ENCODE measurements at regions not wholly inside any gene's neighbourhood (a gene's known extent, or its start where the extent isn't known, plus 50 kb on each side); places are given as distances from the start of the nearest gene placed in this dataset.

GRCh38 chr6:81456416-81456815, 296.1 kb downstream of the TENT5A start:
- H3K36me3 ChIP-seq (ENCODE audit: control insufficient read depth, insufficient read depth, low read length): no peaks in the 10 kb centered on the region
- no peak overlapping the region for H3K4me3 ChIP-seq (ENCODE audit: low read depth in 2 of 2, low read length in 2 of 2)
- no peak overlapping the region for H3K27ac ChIP-seq (ENCODE audit: low read length)
- ChIA-PET CTCF (no interaction called here), POLR2A (no interaction called here)
- no peaks in the 10 kb centered on the region for H3K4me1 ChIP-seq (ENCODE audit: control insufficient read depth, insufficient read depth, low read length)
- TF ChIP-seq REST (IDR thresholded peaks at IDR 0.05; ENCODE audit: insufficient read depth in 1 of 2, low read depth in 2 of 2, low read length in 1 of 2): no peak
- TF ChIP-seq POLR2AphosphoS5 (IDR thresholded peaks at IDR 0.05; ENCODE audit: low read depth, low read length): no peak
- no peak for TF ChIP-seq SIN3A (IDR thresholded peaks at IDR 0.05; ENCODE audit: borderline replicate concordance, insufficient read depth, low read depth, low read length)
- no peak for TF ChIP-seq TCF7L2 (IDR thresholded peaks at IDR 0.05; ENCODE audit: low read depth, low read length)
- TF ChIP-seq CTCF (IDR thresholded peaks at IDR 0.05): no peak
- ATAC-seq (no peak), DNase-seq (ENCODE audit: low read depth, low spot score) (no peak)
- no TSS peak for BruUV-seq (replicated peaks)
- intact Hi-C loops (cut with micrococcal nuclease; ENCODE audit: unreplicated experiment): no loop called here
- in situ Hi-C loops (cut with HindIII; ENCODE audit: low pct_unique_long_range_greater_than_20kb, low sequenced_read_pairs): no loop called here
- peaks cover 6% of the 10 kb centered on the region; the same call in 1 of the 2 replicates for H3K9me3 ChIP-seq (ENCODE audit: control insufficient read depth, insufficient read depth, low read depth, low read length)
- no peaks in the 10 kb centered on the region for H3K27me3 ChIP-seq (ENCODE audit: control insufficient read depth, insufficient read depth, low read length)

GRCh38 chr6:81455641-81456040, 296.8 kb downstream of the TENT5A start:
- intact Hi-C loops (cut with micrococcal nuclease; ENCODE audit: unreplicated experiment) (no loop called here), in situ Hi-C loops (cut with HindIII; ENCODE audit: low pct_unique_long_range_greater_than_20kb, low sequenced_read_pairs) (no loop called here)
- TF ChIP-seq SIN3A (IDR thresholded peaks at IDR 0.05; ENCODE audit: borderline replicate concordance, insufficient read depth, low read depth, low read length) (no peak), CTCF (IDR thresholded peaks at IDR 0.05) (no peak), REST (IDR thresholded peaks at IDR 0.05; ENCODE audit: insufficient read depth in 1 of 2, low read depth in 2 of 2, low read length in 1 of 2) (no peak), TCF7L2 (IDR thresholded peaks at IDR 0.05; ENCODE audit: low read depth, low read length) (no peak), POLR2AphosphoS5 (IDR thresholded peaks at IDR 0.05; ENCODE audit: low read depth, low read length) (no peak)
- BruUV-seq (replicated peaks): no TSS peak
- ChIA-PET POLR2A (no interaction called here), CTCF (no interaction called here)
- Histone ChIP-seq H3K36me3 (ENCODE audit: control insufficient read depth, insufficient read depth, low read length) (no peaks in the 10 kb centered on the region), H3K4me3 (ENCODE audit: low read depth in 2 of 2, low read length in 2 of 2) (no peak overlapping the region), H3K4me1 (ENCODE audit: control insufficient read depth, insufficient read depth, low read length) (no peaks in the 10 kb centered on the region), H3K9me3 (ENCODE audit: control insufficient read depth, insufficient read depth, low read depth, low read length) (peaks cover 6% of the 10 kb centered on the region; the same call in 1 of the 2 replicates), H3K27ac (ENCODE audit: low read length) (no peak overlapping the region), H3K27me3 (ENCODE audit: control insufficient read depth, insufficient read depth, low read length) (no peaks in the 10 kb centered on the region)
- DNase-seq (ENCODE audit: low read depth, low spot score) (no peak), ATAC-seq (no peak)
